GM21723 (cell line): ENCODE measurements at regions not wholly inside any gene's neighbourhood (a gene's known extent, or its start where the extent isn't known, plus 50 kb on each side); places are given as distances from the start of the nearest gene placed in this dataset.
A peak's percentile ranks its signal among the peaks of the same experiment; 100 is the strongest.
"Not testable (repeated sequence)": the region's sequence is repeated elsewhere in the genome, so short reads cannot be mapped to it uniquely, and the experiment has no call there.

Experiments used
- ATAC-seq: cut with Tn5 transposase; IDR thresholded peaks from one replicate; pipeline ENCODE4 v1.9.1; 2021; ENCODE audit warnings: mild to moderate bottlenecking, moderate library complexity; ENCODE audit not compliant: unreplicated experiment

DNA sequence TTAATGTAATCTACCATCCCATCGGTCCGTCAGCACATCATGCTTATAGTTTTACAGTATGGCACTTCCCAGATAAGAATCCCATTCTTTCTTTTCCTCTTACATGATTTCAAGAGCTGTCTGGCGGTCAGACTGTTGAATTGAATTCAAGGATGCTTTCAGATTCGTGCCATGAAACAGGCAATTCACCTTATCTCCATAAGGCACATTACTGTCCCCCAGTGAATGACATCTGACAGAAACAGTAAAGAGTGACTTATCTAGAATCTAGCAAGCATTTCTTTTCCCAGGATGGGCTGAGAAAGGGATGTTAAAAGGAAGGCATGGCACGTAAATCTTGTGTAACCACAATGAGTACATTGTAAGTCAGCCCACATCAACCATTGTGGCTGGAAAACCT is 61.1 kb upstream of the SEM1 start:
- no peak for ATAC-seq

- no peak for ATAC-seq
Measured at GRCh38 chr7:96772139-96772694, 62.6 kb upstream of the SEM1 start.

- ATAC-seq, result no peak
Measured at GRCh38 chr7:96773483-96773882, 63.8 kb upstream of the SEM1 start.

DNA sequence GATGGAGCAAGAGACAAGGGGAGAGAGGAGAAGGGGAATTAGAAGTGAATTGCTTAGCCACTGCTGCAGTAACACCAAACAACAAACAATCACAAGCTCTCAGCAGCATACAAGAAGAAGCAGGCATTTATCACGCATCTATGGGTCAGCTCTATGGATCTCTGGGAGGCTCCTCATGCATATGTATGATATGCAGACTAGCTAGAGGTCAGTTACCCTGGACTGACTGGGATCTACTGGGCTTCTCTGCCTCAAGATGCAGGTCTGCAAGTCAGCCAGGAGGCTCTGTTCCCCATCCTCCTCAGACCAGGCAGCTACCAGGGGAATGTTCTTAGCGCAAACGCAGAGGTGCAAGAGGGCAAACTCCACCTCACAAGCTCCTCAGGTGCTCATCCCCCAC is 64.7 kb upstream of the SEM1 start:
- no peak for ATAC-seq

GRCh38 chr7:96775046-96775445 is 65.4 kb upstream of the SEM1 start:
- ATAC-seq, result no peak

GRCh38 chr7:96778263-96778662 is 68.6 kb upstream of the SEM1 start:
- ATAC-seq, result no peak

- ATAC-seq, result no peak
Measured at GRCh38 chr7:96781919-96782318, 72.3 kb upstream of the SEM1 start.

GRCh38 chr7:96782686-96783298 is 73.1 kb upstream of the SEM1 start:
- ATAC-seq, result not testable (repeated sequence)

DNA sequence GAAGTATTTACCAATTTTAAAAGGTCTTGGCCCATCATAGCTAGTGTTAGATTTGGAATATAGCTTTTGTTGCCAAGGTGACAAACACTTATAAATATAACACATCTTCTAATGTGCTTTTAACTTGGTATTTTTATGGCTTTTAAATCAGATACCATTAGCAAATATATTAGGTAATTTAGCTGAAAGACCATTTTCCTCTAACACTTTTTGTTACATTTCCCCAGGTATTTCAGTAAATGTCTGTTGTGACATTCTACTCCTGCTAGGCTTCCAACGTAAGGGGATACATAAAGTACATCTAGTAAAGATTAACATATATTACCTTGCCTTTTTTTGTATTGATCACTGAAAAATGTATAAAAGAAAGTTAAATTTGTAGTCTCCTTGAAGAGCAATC is 75.0 kb upstream of the SEM1 start:
- no peak for ATAC-seq

- ATAC-seq, result no peak
Measured at GRCh38 chr7:96786261-96786997, 76.8 kb upstream of the SEM1 start.

DNA sequence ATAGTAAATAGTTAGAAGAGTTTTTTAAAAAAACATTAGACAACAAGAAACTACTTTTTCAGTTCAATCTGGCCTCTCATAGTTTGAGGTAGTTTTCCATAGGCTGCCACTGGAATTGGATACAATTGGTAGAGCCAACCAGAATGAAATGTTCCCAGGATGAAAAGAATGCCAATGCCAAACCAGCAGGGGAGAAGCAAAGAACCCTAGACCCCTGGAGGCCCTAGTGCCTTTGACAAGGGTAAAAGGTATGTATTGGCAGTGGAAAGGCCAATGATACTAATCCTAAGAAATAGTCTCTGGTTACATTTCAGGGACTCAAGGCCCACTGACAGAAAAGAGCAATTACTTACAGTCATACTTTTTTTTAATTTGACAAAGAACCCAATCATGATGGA is 77.4 kb upstream of the SEM1 start:
- no peak for ATAC-seq

GRCh38 chr7:96789914-96790313 is 80.3 kb upstream of the SEM1 start:
- ATAC-seq, result no peak

DNA sequence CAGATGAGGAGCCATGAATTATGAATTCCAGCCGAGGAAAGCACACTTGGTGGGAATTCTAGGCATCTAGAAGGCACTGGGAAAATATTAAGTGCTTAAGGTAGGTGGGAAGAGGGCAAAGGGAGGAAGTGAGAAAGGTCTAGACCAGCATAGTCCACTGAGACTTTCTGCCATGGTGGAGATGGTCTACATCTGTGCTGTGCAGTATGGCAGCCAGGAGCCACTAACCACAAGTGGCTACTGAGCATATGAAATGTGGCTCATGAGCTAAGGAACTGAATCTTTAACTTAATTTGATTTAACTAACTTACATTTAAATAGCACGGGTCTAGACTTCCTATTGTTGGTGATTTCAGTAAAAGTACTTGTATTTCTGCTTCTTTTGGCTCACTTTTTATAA is 82.5 kb upstream of the SEM1 start:
- peak; percentile 65 for ATAC-seq

- no peak for ATAC-seq
Measured at GRCh38 chr7:96794063-96794462, 84.4 kb upstream of the SEM1 start.

GRCh38 chr7:96800122-96800521 is 90.5 kb upstream of the SEM1 start:
- no peak for ATAC-seq

DNA sequence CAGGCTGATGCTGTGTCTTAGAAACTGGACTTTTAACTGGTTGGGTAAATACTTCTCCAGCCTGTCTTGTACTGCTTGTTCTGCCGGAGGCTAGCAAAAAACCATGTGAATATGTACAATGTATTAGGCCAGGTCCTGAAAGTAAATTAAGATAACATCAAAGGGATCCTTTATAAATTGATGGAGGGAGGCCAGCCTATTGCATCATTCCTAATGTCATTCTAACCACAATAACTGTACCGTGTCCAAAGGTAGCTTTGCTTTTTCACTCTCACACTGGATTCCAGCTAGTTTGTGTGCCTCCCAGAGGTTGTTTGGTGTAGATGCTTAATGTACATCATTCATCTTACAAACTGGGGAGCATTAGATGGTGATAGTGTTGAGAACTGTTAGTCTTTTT is 91.2 kb upstream of the SEM1 start:
- ATAC-seq, result no peak

DNA sequence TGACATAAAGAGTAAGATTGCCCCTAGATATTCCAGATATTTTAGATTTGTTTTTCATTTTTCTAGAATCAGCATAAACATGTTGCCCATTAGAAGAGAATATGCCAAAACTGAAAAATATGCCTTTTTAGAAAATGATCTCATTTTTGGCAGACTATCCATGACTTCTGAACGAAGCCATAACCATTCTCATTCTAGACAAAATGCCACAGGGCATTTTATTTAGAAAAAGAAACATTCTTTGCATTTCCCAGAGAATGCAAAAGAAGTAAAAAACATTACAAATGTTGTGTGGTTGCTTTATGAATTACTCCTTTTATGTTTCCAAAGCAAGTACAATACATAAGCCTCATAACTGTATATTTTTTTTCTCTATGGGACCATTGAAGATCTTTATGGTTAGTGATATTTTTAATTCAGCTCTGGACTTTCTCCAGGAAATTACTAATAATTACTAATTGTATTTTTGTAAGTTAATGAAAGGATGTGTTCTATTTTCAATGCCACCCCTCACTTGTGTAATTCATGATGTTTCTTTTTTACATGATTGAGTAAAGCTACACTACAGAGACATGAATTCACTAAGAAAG is 109.6 kb upstream of the SEM1 start:
- ATAC-seq, result no peak

DNA sequence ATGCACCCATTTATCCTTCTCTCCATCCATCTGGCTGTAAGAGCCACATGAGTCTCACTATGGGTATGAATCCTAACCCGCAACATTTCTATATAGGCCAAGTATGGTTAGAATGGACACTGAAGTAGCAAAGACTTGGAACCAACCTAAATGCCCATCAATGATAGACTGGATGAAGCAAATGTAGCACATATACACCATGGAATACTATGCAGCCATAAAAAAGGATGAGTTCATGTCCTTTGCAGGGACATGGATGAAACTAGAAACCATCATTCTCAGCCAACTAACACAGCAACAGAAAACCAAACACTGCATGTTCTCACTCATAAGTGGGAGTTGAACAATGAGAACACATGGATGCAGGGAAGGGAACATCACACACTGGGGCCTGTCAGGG is 111.5 kb upstream of the SEM1 start:
- ATAC-seq, result not testable (repeated sequence)

GRCh38 chr7:96822824-96823223 is 113.2 kb upstream of the SEM1 start:
- ATAC-seq, result no peak

GRCh38 chr7:96823274-96823673 is 113.6 kb upstream of the SEM1 start:
- ATAC-seq, result no peak

- ATAC-seq, result no peak
Measured at GRCh38 chr7:96824686-96825085, 115.0 kb upstream of the SEM1 start.

DNA sequence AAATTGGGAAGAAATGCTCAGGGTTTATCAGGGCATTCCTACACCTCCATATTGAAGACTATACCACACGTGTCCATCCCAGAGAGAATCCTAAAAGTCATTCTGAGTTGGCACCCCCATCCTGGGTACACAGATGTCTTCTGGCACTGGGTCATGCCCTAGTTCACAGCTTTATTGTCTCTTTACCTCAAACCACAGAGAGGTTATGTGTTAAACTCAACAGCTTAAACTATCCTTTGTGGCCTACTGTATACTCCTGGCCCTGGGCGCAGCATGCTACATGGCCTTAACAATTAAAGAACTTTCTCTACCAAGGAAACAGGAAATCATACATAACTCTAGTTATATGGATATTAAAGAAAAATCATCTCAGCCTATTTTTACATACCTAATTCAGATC is 115.6 kb upstream of the SEM1 start:
- ATAC-seq, result no peak
